ENCODE measurements at regions not wholly inside any gene's neighbourhood (a gene's known extent, or its start where the extent isn't known, plus 50 kb on each side); places are given as distances from the start of the nearest gene placed in this dataset.

DNA sequence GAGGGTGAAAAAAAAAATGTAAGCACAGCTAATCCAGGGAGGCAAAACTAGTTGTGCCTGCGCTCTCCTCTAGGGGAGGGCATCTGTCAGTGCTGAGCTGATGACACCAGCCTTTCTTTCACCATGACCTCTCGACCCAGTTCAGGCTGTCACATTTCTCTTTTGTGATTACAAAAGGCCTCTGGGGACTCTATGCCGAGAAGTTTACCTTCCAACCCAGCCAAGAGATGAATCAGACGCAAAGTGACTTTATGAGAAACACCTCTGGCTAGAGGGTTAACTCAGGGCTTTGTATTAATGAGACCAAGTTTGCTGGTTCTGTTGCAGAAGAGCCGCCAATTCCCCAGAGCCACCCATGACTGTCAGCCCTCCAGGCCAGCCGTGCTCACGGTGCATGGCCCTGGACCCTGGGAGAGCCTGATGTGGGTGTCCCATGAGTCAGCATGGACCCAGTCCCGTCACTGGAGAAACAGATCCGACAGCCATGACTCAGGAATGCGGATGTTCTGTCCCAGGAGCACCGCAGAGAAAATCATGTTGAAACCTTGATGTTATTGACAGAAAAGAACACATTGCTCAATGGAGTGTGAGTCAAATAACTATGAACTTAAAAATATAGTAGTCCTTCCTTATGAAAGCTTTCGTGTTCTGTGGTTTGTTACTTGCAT lies 437.2 kb downstream of the HS3ST3B1 start (continued):
- TF ChIP-seq, protein P1, sequence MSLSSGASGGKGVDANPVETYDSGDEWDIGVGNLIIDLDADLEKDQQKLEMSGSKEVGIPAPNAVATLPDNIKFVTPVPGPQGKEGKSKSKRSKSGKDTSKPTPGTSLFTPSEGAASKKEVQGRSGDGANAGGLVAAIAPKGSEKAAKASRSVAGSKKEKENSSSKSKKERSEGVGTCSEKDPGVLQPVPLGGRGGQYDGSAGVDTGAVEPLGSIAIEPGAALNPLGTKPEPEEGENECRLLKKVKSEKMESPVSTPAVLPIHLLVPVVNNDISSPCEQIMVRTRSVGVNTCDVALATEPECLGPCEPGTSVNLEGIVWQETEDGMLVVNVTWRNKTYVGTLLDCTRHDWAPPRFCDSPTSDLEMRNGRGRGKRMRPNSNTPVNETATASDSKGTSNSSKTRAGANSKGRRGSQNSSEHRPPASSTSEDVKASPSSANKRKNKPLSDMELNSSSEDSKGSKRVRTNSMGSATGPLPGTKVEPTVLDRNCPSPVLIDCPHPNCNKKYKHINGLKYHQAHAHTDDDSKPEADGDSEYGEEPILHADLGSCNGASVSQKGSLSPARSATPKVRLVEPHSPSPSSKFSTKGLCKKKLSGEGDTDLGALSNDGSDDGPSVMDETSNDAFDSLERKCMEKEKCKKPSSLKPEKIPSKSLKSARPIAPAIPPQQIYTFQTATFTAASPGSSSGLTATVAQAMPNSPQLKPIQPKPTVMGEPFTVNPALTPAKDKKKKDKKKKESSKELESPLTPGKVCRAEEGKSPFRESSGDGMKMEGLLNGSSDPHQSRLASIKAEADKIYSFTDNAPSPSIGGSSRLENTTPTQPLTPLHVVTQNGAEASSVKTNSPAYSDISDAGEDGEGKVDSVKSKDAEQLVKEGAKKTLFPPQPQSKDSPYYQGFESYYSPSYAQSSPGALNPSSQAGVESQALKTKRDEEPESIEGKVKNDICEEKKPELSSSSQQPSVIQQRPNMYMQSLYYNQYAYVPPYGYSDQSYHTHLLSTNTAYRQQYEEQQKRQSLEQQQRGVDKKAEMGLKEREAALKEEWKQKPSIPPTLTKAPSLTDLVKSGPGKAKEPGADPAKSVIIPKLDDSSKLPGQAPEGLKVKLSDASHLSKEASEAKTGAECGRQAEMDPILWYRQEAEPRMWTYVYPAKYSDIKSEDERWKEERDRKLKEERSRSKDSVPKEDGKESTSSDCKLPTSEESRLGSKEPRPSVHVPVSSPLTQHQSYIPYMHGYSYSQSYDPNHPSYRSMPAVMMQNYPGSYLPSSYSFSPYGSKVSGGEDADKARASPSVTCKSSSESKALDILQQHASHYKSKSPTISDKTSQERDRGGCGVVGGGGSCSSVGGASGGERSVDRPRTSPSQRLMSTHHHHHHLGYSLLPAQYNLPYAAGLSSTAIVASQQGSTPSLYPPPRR (CRISPR knock-in tag; IDR thresholded peaks at IDR 0.05; ENCODE audit: borderline replicate concordance): peak; percentile 75; the same call in 1 of the 2 replicates
- TF ChIP-seq ZNF451 (CRISPR knock-in tag; IDR thresholded peaks at IDR 0.05) (peak; percentile 67; the same call in 1 of the 2 replicates), HMG20A (CRISPR knock-in tag; IDR thresholded peaks at IDR 0.05; ENCODE audit: borderline replicate concordance) (peak; percentile 82; the same call in 1 of the 2 replicates), CHCHD3 (CRISPR knock-in tag; IDR thresholded peaks at IDR 0.05) (no peak), MXD4 (CRISPR knock-in tag; IDR thresholded peaks at IDR 0.05) (peak; percentile 72), IRF2 (CRISPR knock-in tag; IDR thresholded peaks at IDR 0.05) (peak; percentile 67), ZNF256 (CRISPR knock-in tag; conservative IDR thresholded peaks at IDR 0.05) (no peak), ZBTB38 (CRISPR knock-in tag; IDR thresholded peaks at IDR 0.05) (no peak), IRX3 (CRISPR knock-in tag; IDR thresholded peaks at IDR 0.05; ENCODE audit: borderline replicate concordance, low read depth) (no peak), MEIS1 (CRISPR knock-in tag; IDR thresholded peaks at IDR 0.05; ENCODE audit: borderline replicate concordance) (peak; percentile 83; the same call in 1 of the 2 replicates), RFXANK (CRISPR knock-in tag; IDR thresholded peaks at IDR 0.05) (no peak), PITX1 (CRISPR knock-in tag; IDR thresholded peaks at IDR 0.05) (peak; percentile 34; the same call in 1 of the 2 replicates), DR1 (CRISPR knock-in tag; IDR thresholded peaks at IDR 0.05) (no peak), ZNF841 (CRISPR knock-in tag; IDR thresholded peaks at IDR 0.05; ENCODE audit: borderline replicate concordance) (no peak), SPEN (CRISPR knock-in tag; IDR thresholded peaks at IDR 0.05; ENCODE audit: low read depth) (0 out of 2 replicates have a peak, but pooled peaks have one; percentile 10), ZNF44 (CRISPR knock-in tag; IDR thresholded peaks at IDR 0.05) (no peak), GABPB1 (CRISPR knock-in tag; IDR thresholded peaks at IDR 0.05) (peak; percentile 57), HOXA5 (CRISPR knock-in tag; IDR thresholded peaks at IDR 0.05) (0 out of 2 replicates have a peak, but pooled peaks have one; percentile 14), NFIC (IDR thresholded peaks at IDR 0.05; ENCODE audit: low read length) (peak; percentile 23; the same call in 1 of the 2 replicates)
- TF ChIP-seq, protein P2, sequence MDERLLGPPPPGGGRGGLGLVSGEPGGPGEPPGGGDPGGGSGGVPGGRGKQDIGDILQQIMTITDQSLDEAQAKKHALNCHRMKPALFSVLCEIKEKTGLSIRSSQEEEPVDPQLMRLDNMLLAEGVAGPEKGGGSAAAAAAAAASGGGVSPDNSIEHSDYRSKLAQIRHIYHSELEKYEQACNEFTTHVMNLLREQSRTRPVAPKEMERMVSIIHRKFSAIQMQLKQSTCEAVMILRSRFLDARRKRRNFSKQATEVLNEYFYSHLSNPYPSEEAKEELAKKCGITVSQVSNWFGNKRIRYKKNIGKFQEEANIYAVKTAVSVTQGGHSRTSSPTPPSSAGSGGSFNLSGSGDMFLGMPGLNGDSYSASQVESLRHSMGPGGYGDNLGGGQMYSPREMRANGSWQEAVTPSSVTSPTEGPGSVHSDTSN (CRISPR knock-in tag; IDR thresholded peaks at IDR 0.05): peak; percentile 15; the same call in 1 of the 2 replicates
- TF ChIP-seq, protein P3, sequence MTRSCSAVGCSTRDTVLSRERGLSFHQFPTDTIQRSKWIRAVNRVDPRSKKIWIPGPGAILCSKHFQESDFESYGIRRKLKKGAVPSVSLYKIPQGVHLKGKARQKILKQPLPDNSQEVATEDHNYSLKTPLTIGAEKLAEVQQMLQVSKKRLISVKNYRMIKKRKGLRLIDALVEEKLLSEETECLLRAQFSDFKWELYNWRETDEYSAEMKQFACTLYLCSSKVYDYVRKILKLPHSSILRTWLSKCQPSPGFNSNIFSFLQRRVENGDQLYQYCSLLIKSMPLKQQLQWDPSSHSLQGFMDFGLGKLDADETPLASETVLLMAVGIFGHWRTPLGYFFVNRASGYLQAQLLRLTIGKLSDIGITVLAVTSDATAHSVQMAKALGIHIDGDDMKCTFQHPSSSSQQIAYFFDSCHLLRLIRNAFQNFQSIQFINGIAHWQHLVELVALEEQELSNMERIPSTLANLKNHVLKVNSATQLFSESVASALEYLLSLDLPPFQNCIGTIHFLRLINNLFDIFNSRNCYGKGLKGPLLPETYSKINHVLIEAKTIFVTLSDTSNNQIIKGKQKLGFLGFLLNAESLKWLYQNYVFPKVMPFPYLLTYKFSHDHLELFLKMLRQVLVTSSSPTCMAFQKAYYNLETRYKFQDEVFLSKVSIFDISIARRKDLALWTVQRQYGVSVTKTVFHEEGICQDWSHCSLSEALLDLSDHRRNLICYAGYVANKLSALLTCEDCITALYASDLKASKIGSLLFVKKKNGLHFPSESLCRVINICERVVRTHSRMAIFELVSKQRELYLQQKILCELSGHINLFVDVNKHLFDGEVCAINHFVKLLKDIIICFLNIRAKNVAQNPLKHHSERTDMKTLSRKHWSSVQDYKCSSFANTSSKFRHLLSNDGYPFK (CRISPR knock-in tag; IDR thresholded peaks at IDR 0.05; ENCODE audit: borderline replicate concordance): peak; percentile 44; the same call in 1 of the 2 replicates

Measured in HepG2 (cell line).